Panc1 (cell line): ENCODE measurements at regions not wholly inside any gene's neighbourhood (a gene's known extent, or its start where the extent isn't known, plus 50 kb on each side); places are given as distances from the start of the nearest gene placed in this dataset.
"Not testable (repeated sequence)": the region's sequence is repeated elsewhere in the genome, so short reads cannot be mapped to it uniquely, and the experiment has no call there.

Experiments
- ATAC-seq: fragments of 200-7000 bp; cut with Tn5 transposase; 2 replicates; pipeline ENCODE4 v1.9.1; 2020; ENCODE audit warnings: mild to moderate bottlenecking, moderate library complexity
- BruUV-seq: library from RNA; stranded (reverse); fragments of 400-500 nt; replicated peaks from 2 replicates; lab custom pipeline; 2021; lab: Mats Ljungman, UMichigan
- CTCF ChIA-PET: fragments of 300-600 bp; sonication (Branson Sonifier 250); formaldehyde crosslinking; loops from one replicate; lab custom pipeline; 2022; ENCODE audit warnings: antibody characterized with exemption; lab: Charles Lee
- POLR2A ChIA-PET: fragments of 300-600 bp; sonication (Branson Sonifier 250); formaldehyde crosslinking; loops from one replicate; lab custom pipeline; 2022; ENCODE audit warnings: antibody characterized with exemption; lab: Charles Lee
- DNase-seq: peaks from one replicate; pipeline ENCODE4 v3.0.0-alpha.2; 2010; ENCODE audit warnings: low read depth, low spot score
- H3K27ac ChIP-seq: 2 replicates; pipeline ENCODE4 v1.5.1; 2011; ENCODE audit warnings: mild to moderate bottlenecking, low read length, inconsistent platforms
- H3K27me3 ChIP-seq: fragments of 200-500 bp; sonication (Bioruptor generic); 2 replicates; pipeline ENCODE4 v1.6.0; 2014; ENCODE audit warnings: low read length, inconsistent platforms; ENCODE audit not compliant: control insufficient read depth, insufficient read depth
- H3K36me3 ChIP-seq: fragments of 200-500 bp; sonication (Bioruptor generic); 2 replicates; pipeline ENCODE4 v1.5.1; 2014; ENCODE audit warnings: inconsistent platforms, mild to moderate bottlenecking, low read length, moderate library complexity; ENCODE audit not compliant: control insufficient read depth, insufficient read depth
- H3K4me1 ChIP-seq: 2 replicates; pipeline ENCODE4 v1.5.1; 2011; ENCODE audit warnings: inconsistent platforms, mild to moderate bottlenecking, low read length, moderate library complexity; ENCODE audit not compliant: control insufficient read depth, insufficient read depth
- H3K4me3 ChIP-seq, 2 experiments: 2 replicates each; pipeline ENCODE4 v1.5.1; 2011 to 2012; ENCODE audit warnings: low read depth in 2 of 2, low read length in 2 of 2, mild to moderate bottlenecking in 2 of 2, inconsistent platforms in 1 of 2, moderate library complexity in 1 of 2
- H3K9me3 ChIP-seq: fragments of 200-500 bp; sonication (Bioruptor generic); 2 replicates; pipeline ENCODE4 v1.5.1; 2014; ENCODE audit warnings: low read depth, mild to moderate bottlenecking, inconsistent platforms, low read length, moderate library complexity; ENCODE audit not compliant: control insufficient read depth, insufficient read depth
- CTCF ChIP-seq: fragments of 450-650 bp; IDR thresholded peaks from 2 replicates; pipeline ENCODE4 v1.5.1; 2017; ENCODE audit warnings: mild to moderate bottlenecking
- POLR2AphosphoS5 ChIP-seq: IDR thresholded peaks from 2 replicates; pipeline ENCODE4 v1.6.1; 2012; ENCODE audit warnings: mild to moderate bottlenecking, low read depth, low read length, moderate library complexity
- SIN3A ChIP-seq: IDR thresholded peaks from 2 replicates; pipeline ENCODE4 v1.6.1; 2012; ENCODE audit warnings: low read depth, mild to moderate bottlenecking, low read length, moderate library complexity, borderline replicate concordance; ENCODE audit not compliant: insufficient read depth
- TCF7L2 ChIP-seq: IDR thresholded peaks from 2 replicates; pipeline ENCODE4 v1.6.1; 2011; ENCODE audit warnings: mild to moderate bottlenecking, low read depth, low read length, inconsistent platforms
- in situ Hi-C: cut with HindIII; loops from 2 replicates; pipeline ENCODE4 v1.10.0; 2016; ENCODE audit warnings: low sequenced_read_pairs, low pct_unique_long_range_greater_than_20kb
- intact Hi-C: fragments of 100-400 bp; cut with micrococcal nuclease; formaldehyde crosslinking; loops from one replicate; pipeline ENCODE4 v1.10.0; 2022; ENCODE audit not compliant: unreplicated experiment
- TF ChIP-seq, protein P1 (sequence below), 2 experiments: IDR thresholded peaks; 2 replicates each; pipeline ENCODE4 v1.6.1; 2011 to 2012; ENCODE audit warnings: low read depth in 2 of 2, control low read depth in 1 of 2, low read length in 1 of 2, mild to moderate bottlenecking in 1 of 2, moderate library complexity in 1 of 2; ENCODE audit not compliant: insufficient read depth in 1 of 2

- ATAC-seq (no peak), DNase-seq (no peak)
- CTCF ChIA-PET: no interaction called here
- intact Hi-C loops (no loop called here), in situ Hi-C loops (no loop called here)
- Histone ChIP-seq H3K9me3 (no peaks in the 10 kb centered on the region), H3K4me1 (no peaks in the 10 kb centered on the region), H3K36me3 (no peaks in the 10 kb centered on the region), H3K27ac (no peak overlapping the region), H3K27me3 (no peaks in the 10 kb centered on the region), H3K4me3 (no peak overlapping the region)
- no TSS peak for BruUV-seq
- TF ChIP-seq SIN3A (no peak), POLR2AphosphoS5 (no peak), CTCF (no peak), TCF7L2 (no peak)
- TF ChIP-seq, protein P1, sequence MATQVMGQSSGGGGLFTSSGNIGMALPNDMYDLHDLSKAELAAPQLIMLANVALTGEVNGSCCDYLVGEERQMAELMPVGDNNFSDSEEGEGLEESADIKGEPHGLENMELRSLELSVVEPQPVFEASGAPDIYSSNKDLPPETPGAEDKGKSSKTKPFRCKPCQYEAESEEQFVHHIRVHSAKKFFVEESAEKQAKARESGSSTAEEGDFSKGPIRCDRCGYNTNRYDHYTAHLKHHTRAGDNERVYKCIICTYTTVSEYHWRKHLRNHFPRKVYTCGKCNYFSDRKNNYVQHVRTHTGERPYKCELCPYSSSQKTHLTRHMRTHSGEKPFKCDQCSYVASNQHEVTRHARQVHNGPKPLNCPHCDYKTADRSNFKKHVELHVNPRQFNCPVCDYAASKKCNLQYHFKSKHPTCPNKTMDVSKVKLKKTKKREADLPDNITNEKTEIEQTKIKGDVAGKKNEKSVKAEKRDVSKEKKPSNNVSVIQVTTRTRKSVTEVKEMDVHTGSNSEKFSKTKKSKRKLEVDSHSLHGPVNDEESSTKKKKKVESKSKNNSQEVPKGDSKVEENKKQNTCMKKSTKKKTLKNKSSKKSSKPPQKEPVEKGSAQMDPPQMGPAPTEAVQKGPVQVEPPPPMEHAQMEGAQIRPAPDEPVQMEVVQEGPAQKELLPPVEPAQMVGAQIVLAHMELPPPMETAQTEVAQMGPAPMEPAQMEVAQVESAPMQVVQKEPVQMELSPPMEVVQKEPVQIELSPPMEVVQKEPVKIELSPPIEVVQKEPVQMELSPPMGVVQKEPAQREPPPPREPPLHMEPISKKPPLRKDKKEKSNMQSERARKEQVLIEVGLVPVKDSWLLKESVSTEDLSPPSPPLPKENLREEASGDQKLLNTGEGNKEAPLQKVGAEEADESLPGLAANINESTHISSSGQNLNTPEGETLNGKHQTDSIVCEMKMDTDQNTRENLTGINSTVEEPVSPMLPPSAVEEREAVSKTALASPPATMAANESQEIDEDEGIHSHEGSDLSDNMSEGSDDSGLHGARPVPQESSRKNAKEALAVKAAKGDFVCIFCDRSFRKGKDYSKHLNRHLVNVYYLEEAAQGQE (IDR thresholded peaks at IDR 0.05; ENCODE audit: insufficient read depth in 1 of 2, low read depth in 2 of 2, low read length in 1 of 2): no peak
- POLR2A ChIA-PET: no interaction called here
Measured at GRCh38 chr6:86738078-86738477, 199.2 kb upstream of the HTR1E start.

DNA sequence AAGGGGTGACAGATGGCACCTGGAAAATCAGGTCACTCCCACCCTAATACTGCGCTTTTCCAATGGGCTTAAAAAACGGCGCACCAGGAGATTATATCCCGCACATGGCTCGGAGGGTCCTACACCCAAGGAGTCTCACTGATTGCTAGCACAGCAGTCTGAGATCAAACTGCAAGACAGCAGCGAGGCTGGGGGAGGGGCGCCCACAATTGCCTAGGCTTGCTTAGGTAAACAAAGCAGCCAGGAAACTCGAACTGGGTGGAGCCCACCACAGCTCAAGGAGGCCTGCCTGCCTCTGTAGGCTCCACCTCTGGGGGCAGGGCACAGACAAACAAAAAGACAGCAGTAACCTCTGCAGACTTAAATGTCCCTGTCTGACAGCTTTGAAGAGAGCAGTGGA lies 205.7 kb upstream of the HTR1E start:
- H3K4me1 ChIP-seq, BruUV-seq, DNase-seq, H3K4me3 ChIP-seq, H3K27me3 ChIP-seq, POLR2A ChIA-PET, ATAC-seq, H3K27ac ChIP-seq, H3K9me3 ChIP-seq, H3K36me3 ChIP-seq, intact Hi-C loops, CTCF ChIA-PET, in situ Hi-C loops: not testable (repeated sequence)

- H3K27ac ChIP-seq, H3K4me3 ChIP-seq, H3K27me3 ChIP-seq, ATAC-seq, H3K4me1 ChIP-seq, H3K9me3 ChIP-seq, BruUV-seq, CTCF ChIA-PET, in situ Hi-C loops, POLR2A ChIA-PET, H3K36me3 ChIP-seq, DNase-seq, intact Hi-C loops: not testable (repeated sequence)
Measured at GRCh38 chr6:86730772-86731171, 206.6 kb upstream of the HTR1E start.
